GM19463 (cell line): ENCODE measurements at regions not wholly inside any gene's neighbourhood (a gene's known extent, or its start where the extent isn't known, plus 50 kb on each side); places are given as distances from the start of the nearest gene placed in this dataset.

ENCODE experiments used
- ATAC-seq: cut with Tn5 transposase; IDR thresholded peaks from one replicate; pipeline ENCODE4 v1.9.1; 2021; ENCODE audit warnings: mild to moderate bottlenecking, moderate library complexity; ENCODE audit not compliant: unreplicated experiment

- no peak for ATAC-seq
These were observed 429.7 kb upstream of the KLF4 start for GRCh38 chr9:107919263-107919662.

DNA sequence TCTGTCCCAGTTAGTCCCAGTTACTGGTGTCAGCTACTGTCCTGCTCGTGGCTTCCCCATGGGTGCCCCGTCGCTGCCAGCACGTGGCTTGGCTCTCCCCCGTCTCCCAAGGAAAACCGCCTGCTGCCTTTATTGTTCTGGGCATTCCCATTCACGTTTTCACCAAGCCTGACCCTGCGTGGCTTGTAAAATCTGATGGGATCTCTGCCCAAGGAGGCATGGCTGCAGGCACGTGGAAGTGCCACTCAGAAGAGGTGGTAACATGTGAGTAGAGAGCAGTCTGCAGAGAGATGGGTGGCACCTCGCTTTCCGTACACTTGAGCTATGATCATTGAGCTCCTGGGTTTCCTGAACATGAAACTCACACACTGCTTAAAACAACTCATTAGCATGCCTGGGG is 429.2 kb upstream of the KLF4 start:
- ATAC-seq: no peak

GRCh38 chr9:107914151-107914550 is 424.6 kb upstream of the KLF4 start:
- ATAC-seq: no peak

DNA sequence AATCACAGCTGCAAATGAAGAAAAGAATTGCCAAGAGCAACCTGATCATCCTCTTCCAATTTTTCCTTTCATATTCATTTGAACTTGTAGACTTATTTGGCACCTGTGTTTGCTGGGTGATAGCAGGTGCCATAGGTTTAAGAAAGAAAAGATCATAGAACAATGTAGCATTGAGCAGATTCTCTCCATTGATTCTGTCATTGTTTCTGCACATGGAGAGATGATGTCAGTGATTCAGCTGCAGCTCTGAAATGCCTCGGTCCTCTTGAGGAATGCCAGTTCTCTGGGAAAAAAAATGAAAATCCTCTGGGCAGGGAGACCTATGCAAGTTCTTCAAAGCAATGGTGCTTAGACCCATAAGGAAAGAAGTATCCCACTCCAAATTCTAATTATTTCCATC is 418.1 kb upstream of the KLF4 start:
- no peak for ATAC-seq

DNA sequence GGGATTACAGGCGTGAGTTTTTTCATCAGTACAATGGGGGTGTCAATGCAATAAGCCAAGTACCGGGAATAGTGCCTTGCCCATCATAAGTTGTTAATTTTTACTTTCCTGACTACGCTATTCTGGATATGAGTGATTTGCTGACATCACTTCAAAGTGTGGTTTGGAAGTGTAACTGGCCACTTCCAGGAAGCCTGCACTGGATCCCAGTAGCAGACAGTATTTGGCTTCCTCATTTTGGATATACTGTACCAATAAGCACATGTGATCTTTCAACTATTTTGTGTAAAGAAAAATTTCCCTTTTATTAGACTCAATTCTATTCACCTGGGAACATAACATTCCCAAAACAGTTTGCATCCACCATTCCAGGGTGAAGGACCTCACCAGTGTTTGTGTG is 417.7 kb upstream of the KLF4 start:
- ATAC-seq: no peak

DNA sequence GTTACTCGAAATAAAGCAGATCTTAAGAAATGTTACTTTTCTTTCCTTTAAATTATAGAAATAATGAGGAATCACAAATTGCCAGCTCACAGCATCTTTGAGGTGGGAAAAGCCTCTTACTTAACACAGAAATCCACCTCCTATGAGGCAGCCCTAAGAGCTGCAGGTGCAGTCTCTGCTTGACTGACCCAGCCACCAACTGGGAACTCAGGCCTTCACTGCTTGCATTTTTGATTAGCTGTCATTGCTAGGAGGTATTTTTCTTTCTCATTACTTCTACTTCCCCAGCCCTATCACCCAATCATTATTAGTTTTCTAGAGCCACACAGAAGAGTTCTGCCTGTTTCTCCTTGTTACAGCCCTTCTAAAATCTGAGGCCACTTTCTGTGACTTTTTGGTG is 416.5 kb upstream of the KLF4 start:
- ATAC-seq: no peak

DNA sequence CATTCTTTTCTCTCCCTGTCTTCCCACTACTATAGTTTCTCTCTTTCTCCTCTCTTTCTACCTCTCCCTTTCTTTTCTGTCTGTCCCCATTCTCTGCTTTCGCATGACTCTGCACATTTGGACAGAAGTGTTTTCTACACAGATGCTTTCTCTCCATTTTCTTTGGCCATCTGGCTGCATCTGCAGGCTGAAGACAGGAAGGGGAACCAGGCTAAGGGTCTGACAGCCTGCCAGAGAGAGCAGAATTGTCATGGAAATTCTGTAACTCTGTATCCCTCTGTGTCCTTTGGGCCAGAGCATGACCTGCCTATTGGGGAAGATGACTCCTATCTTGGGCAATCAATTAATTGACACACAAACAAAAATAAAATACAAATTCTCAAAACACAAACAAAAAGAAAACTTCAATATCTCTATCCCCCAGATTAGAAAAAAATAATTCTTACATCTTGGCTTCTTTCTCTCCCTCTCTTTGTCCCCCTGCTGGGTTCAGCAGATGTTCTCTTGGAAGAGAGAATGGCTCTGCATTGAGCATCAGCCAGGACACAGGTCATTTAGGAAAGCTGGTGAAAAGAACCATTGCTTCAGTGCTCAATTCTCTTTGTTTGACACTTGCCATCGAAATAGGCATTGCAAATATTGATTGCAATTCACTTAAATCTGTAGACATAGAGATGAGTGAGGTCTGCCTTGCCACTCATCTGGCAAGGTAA is 415.9 kb upstream of the KLF4 start:
- ATAC-seq: no peak

DNA sequence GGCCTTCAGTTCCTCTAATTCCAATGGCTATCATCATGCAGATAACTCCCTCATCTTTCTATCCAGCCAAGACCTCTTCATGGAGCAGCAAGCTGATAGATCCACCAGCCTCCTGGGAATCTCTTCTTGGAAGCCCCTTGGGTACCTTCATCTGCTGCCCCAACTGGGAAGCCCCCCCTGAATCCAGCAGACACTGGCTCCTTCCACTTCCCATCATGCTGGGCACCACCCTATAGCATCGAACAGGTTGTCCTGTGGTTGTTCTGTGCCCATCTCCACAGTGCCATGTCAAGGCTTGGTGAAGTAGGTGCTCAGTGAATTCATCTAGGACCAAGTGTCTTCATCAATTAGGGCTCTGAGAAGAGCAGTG is 410.4 kb upstream of the KLF4 start:
- no peak for ATAC-seq

DNA sequence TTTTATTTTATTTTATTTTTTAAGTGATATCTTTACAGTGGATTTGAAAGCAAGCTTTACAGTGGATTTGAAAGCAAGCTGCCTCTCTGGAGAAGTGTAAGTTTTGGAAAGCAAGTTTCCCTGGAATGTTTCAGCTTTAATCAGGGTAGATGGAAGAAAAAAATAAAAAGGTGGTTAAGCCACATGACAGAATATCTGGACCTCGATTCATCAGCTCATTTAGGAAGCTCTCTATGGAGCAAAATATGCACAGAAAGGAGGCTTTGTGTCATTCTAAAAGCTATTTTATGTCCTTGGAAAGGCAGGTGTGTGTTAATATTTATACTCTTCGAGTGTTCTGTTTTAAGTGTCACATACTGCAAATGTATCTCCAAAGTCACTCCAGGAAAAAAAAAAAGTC is 409.2 kb upstream of the KLF4 start:
- no peak for ATAC-seq

DNA sequence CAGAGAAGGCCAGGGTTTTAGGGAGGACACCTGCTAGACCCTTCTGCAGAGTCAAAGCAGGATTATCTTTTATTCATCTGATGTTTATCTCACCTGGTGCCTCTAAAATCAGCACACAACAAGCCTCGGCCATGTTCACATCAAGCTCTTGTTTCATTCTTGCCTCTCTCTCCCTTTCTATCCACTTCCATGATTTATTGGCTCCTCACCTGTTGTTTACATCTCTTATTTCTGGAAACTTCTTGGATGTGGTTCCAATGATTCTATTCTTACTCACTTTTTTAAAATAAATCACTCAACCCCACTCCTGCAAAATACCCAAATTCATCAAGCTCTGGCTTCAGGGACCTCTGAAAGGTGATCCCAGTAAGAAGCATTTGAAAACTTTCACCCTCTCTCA is 407.0 kb upstream of the KLF4 start:
- no peak for ATAC-seq

DNA sequence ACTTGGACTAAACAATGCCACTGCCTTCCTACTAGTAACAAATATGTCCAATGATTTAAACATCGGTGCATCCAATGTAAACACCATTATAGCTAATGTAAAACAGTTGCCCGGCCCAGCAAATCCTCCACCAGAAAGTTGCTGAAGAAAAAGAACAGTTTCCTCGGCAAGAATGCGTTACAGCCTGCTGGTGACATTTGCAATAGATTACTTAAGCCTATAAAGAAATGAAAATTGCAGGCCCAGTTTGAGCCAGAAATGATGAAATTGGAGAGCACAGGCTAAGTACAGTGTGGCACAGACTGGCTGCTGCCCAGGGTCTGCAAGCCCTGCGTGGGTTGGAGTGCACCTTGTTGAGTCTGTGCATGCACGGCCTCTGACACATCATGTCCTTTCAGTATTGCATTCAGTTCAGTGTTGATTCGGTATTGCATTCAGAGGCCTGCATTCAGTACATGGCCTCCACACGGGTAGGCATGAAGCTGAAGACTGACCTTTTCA is 406.0 kb upstream of the KLF4 start:
- ATAC-seq: no peak

GRCh38 chr9:107894572-107895261 is 405.1 kb upstream of the KLF4 start:
- ATAC-seq: no peak

GRCh38 chr9:107890921-107891465 is 401.4 kb upstream of the KLF4 start:
- no peak for ATAC-seq

DNA sequence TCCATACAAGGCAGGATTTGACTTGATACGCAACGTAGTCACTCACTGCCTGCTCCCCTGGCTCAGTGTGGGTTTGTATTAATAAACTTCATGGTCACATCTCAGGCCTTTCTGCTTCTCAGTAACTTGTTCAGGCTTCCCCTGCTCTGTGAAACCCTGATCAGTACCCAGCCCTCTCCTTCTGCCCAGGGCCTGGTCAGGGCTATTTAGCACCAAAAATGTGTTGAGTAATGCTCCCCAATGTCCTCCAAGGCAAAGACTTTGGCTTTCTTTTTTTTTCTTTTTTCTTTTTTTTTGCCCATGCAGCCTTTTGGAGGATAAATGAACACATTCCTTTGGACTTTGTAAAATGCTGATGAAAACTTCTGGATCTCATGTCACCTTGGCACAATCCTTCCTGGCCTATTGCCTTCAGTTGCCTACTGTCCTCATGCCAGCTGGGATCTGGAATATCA is 399.2 kb upstream of the KLF4 start:
- no peak for ATAC-seq

DNA sequence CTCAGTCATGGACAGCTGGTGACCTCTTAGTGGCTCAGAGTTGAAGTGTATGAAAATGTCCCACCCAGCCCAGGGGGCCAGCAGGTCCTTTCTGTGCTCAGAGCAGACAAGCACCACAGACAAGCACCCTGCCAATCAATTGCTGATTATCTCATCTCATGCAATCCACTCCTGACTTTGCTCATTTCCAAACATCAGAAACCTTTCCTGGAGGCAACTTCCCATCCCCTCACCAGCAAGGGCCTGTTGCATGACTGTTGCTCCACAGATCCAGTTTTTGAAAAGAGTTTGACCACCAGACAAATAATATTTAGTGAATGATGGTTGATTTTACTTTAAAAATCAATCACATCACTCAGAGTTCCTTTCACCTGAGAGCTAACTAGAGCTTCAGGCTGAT is 397.3 kb upstream of the KLF4 start:
- ATAC-seq: no peak

GRCh38 chr9:107883496-107884124 is 394.0 kb upstream of the KLF4 start:
- peak; percentile 98 for ATAC-seq

DNA sequence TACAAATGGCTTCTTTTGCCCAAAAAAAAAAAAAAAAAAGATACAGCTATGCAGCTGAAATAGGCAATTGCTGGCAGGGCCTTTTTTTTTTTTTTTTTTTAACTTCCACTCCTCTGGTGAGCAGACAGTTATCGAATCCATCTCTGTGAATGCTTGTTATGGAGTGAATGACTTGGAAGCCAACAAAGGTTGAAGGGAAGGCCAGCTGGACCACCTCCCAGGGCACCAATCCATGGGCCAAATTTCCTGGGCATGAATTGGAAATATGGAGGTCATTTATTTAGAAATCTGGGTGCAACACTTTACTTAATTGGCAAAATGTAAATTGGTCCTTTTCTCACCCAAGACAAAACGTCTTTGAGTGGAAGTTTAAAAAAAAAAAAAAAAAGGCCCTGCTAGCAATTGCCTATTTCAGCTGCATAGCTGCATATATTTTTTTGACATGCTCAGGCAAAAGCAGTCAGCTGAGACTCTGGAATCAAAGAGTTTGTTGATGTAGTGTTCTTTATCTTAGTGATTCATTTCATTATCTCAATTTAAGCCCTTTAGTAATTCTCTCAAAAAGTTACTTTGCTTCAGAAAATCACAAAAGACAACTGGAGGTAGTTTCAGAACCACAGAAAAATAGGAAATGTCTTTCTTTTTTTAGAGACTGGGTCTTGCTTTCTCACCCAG is 392.2 kb upstream of the KLF4 start:
- ATAC-seq: no peak

DNA sequence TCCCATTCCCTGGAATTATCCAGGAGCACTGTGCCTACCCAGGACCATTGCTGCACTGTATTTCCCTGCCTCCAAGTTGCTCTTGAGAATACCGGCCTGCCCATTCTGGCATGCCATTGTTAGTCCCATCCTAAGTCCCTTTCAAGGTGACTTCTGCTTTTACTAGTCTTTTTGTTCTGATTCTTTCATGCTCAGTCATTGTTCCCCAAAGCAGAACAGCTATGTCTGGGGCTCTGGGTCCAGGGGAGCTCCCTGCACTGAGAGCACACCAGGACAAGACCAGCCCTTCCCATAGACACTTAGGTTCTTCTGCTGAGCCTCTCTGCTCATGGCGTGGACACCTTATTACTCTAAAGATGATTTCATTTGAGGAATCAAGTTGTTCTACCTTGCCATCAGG is 388.9 kb upstream of the KLF4 start:
- ATAC-seq: no peak

GRCh38 chr9:107875571-107875980 is 386.0 kb upstream of the KLF4 start:
- ATAC-seq: peak; percentile 77

DNA sequence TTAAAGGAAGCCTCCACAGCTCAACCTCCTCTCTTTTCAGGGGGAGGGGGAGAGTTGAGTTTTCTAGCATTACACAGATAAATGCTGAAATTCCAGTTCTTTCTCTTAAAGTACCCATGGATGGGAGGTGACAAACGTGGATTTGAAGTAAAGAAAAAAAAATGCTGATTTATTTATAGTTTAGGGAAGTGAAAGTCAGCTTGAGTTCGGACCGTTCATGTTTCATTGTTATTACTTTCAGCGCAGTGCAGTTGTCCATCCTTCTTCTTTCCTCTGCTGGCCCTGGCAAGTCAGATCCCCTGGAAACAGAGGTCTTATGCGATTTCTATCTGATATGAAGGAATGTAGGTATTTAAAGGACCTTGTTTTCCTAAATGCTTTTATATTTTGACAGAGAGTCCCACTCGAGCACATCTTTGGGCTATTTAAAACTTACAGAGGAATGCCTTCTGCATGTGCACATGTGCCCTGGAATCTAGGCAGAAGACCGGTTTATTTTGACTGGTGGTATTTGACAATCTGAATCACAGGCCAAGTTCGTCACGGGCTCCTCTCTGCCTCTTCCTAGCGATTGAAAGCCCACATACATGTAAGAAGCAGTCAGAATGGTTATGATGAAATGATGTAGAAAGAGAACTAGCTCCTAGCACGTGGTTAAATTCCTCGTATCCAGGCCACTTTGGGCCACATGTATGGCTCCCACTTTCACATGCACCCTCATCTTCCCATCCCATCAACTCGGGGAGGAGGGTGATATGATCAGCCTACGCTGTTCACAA is 385.2 kb upstream of the KLF4 start:
- peak; percentile 51 for ATAC-seq
